ENCODE measurements at regions not wholly inside any gene's neighbourhood (a gene's known extent, or its start where the extent isn't known, plus 50 kb on each side); places are given as distances from the start of the nearest gene placed in this dataset.

DNA sequence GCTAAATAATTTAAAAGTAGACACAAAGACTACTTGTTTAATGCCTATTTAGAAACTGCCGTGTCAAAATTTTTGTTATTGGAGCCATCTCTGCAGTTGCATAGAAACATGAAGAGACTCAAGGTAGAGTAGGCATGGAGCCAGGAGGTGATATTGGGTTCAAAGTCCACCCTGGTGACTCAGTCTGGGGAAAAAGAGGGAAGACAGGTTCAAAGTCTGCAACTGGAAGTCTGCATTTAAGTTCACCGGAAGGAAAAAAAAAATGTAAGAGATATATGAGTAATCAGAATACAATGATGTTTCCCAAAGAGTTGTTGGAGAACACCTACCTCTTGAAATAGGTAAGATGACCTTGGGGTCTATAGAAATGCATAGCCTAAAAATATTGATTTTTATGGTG is 67.4 kb upstream of the QRFPR start:
- Mint-ChIP-seq H3K4me3 (no peak overlapping the region), H3K36me3 (ENCODE audit: low read depth) (no peaks in the 10 kb centered on the region), H3K27ac (no peak overlapping the region), H3K9me3 (peaks cover 3% of the 10 kb centered on the region), H3K27me3 (ENCODE audit: insufficient read depth) (no peaks in the 10 kb centered on the region), H3K4me1 (peaks cover 1% of the 10 kb centered on the region)
- H3K4me3 ChIP-seq (ENCODE audit: low read length), result no peak overlapping the region
- no peaks in the 10 kb centered on the region for H3K4me1 ChIP-seq (ENCODE audit: control insufficient read depth, insufficient read depth, low read length)
- H3K9me3 ChIP-seq (ENCODE audit: control insufficient read depth, low read length), result no peaks in the 10 kb centered on the region
- H3K36me3 ChIP-seq (ENCODE audit: control insufficient read depth, insufficient read depth, low read length), result no peaks in the 10 kb centered on the region
- 86 to 100% methylated on average over 2 of the region's 2 CpGs for WGBS, 2 experiments (ENCODE audit: insufficient coverage in 1 of 2, insufficient read length in 1 of 2)
- DNase-seq, result no peak
- no peaks in the 10 kb centered on the region for H3K27me3 ChIP-seq (ENCODE audit: control insufficient read depth, insufficient read depth, low read length, poor library complexity, severe bottlenecking)
- H3K27ac ChIP-seq (ENCODE audit: low read depth, low read length), result no peak overlapping the region
- TF ChIP-seq, protein P1, sequence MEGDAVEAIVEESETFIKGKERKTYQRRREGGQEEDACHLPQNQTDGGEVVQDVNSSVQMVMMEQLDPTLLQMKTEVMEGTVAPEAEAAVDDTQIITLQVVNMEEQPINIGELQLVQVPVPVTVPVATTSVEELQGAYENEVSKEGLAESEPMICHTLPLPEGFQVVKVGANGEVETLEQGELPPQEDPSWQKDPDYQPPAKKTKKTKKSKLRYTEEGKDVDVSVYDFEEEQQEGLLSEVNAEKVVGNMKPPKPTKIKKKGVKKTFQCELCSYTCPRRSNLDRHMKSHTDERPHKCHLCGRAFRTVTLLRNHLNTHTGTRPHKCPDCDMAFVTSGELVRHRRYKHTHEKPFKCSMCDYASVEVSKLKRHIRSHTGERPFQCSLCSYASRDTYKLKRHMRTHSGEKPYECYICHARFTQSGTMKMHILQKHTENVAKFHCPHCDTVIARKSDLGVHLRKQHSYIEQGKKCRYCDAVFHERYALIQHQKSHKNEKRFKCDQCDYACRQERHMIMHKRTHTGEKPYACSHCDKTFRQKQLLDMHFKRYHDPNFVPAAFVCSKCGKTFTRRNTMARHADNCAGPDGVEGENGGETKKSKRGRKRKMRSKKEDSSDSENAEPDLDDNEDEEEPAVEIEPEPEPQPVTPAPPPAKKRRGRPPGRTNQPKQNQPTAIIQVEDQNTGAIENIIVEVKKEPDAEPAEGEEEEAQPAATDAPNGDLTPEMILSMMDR (conservative IDR thresholded peaks at IDR 0.05), result no peak
- H3K9ac ChIP-seq (ENCODE audit: extremely low read depth, low read length, poor library complexity, severe bottlenecking), result no peak overlapping the region

DNA sequence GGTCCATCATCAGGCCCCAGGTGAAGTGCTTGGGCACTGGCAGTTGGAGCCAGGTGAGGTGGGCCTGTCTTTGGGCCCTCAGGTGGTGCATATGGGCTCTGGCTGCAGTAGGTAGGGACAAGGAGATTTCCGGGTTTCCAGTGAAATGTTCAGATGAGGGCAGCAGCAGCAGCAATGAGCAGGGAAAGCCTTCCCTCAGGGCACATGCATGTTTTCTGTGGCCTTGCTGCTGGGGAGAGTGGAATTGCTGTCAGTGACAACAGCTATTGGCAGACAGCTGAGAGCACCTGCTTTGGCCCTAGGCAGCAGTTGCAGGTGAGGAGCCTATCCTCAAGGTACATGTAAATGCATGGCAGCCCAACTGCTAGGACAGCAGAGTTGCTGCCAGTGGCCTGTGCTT is 58.9 kb upstream of the QRFPR start:
- TF ChIP-seq, protein P1 (conservative IDR thresholded peaks at IDR 0.05), result no peak
- Mint-ChIP-seq H3K9me3 (peaks cover 20% of the 10 kb centered on the region), H3K4me1 (no peaks in the 10 kb centered on the region), H3K27ac (no peak overlapping the region), H3K27me3 (ENCODE audit: insufficient read depth) (no peaks in the 10 kb centered on the region), H3K4me3 (no peak overlapping the region), H3K36me3 (ENCODE audit: low read depth) (peaks cover 3% of the 10 kb centered on the region)
- Histone ChIP-seq H3K4me3 (ENCODE audit: low read length) (no peak overlapping the region), H3K27ac (ENCODE audit: low read depth, low read length) (no peak overlapping the region), H3K36me3 (ENCODE audit: control insufficient read depth, insufficient read depth, low read length) (no peaks in the 10 kb centered on the region), H3K4me1 (ENCODE audit: control insufficient read depth, insufficient read depth, low read length) (no peaks in the 10 kb centered on the region), H3K9me3 (ENCODE audit: control insufficient read depth, low read length) (peaks cover 9% of the 10 kb centered on the region), H3K9ac (ENCODE audit: extremely low read depth, low read length, poor library complexity, severe bottlenecking) (no peak overlapping the region), H3K27me3 (ENCODE audit: control insufficient read depth, insufficient read depth, low read length, poor library complexity, severe bottlenecking) (no peaks in the 10 kb centered on the region)
- WGBS, 2 experiments (ENCODE audit: insufficient coverage in 1 of 2, insufficient read length in 1 of 2), result 87 to 100% methylated on average over 1 of the region's 1 CpG
- no peak for DNase-seq

Data from endodermal cell (in vitro differentiated cells).